ENCODE measurements at regions not wholly inside any gene's neighbourhood (a gene's known extent, or its start where the extent isn't known, plus 50 kb on each side); places are given as distances from the start of the nearest gene placed in this dataset.

DNA sequence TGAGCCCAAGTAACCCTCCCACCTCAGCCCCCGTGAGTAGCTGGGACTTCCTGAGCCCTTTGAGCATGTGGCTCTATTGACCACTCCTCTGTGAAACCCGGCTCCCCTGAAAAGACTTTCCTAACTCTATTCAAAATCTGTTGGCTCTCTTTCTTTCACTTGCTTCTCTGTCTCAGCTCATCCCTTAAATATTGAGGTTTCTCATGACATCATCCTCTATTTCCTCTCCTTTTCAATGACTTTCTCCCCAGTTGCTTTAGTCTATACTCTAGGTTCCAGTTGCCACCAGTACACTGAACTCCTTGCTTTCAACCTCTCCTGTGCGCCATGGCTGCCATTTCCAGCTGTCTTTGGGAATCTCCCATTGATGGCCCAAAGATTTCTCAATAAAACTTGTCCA, 79.8 kb upstream of the STK17B start:
- no peak for TF ChIP-seq CREB1 (CRISPR knock-in tag; IDR thresholded peaks at IDR 0.05; ENCODE audit: low read depth)
- TF ChIP-seq, protein P1, sequence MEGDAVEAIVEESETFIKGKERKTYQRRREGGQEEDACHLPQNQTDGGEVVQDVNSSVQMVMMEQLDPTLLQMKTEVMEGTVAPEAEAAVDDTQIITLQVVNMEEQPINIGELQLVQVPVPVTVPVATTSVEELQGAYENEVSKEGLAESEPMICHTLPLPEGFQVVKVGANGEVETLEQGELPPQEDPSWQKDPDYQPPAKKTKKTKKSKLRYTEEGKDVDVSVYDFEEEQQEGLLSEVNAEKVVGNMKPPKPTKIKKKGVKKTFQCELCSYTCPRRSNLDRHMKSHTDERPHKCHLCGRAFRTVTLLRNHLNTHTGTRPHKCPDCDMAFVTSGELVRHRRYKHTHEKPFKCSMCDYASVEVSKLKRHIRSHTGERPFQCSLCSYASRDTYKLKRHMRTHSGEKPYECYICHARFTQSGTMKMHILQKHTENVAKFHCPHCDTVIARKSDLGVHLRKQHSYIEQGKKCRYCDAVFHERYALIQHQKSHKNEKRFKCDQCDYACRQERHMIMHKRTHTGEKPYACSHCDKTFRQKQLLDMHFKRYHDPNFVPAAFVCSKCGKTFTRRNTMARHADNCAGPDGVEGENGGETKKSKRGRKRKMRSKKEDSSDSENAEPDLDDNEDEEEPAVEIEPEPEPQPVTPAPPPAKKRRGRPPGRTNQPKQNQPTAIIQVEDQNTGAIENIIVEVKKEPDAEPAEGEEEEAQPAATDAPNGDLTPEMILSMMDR (conservative IDR thresholded peaks at IDR 0.05; ENCODE audit: low read depth in 2 of 2), result no peak

All from GM23338 (cell line).